SK-N-SH treated with all-trans-retinoic acid at 6 μM for 48 hours (cell line): ENCODE measurements at regions not wholly inside any gene's neighbourhood (a gene's known extent, or its start where the extent isn't known, plus 50 kb on each side); places are given as distances from the start of the nearest gene placed in this dataset.

ENCODE experiments used
- ARNTL ChIP-seq: fragments of 450-650 bp; formaldehyde crosslinking; IDR thresholded peaks from 2 replicates; pipeline ENCODE4 v1.5.0; 2020; ENCODE audit warnings: low read depth, mild to moderate bottlenecking, moderate library complexity, borderline replicate concordance
- CSDC2 ChIP-seq: fragments of 250-450 bp; sonication (Bioruptor Pico); IDR thresholded peaks from 2 replicates; pipeline ENCODE4 v1.5.0; 2020; ENCODE audit warnings: mild to moderate bottlenecking, moderate library complexity
- PPARA ChIP-seq: fragments of 250-450 bp; sonication (Bioruptor Pico); IDR thresholded peaks from 2 replicates; pipeline ENCODE4 v1.5.0; 2020; ENCODE audit warnings: mild to moderate bottlenecking, borderline replicate concordance
- SNAI2 ChIP-seq: fragments of 250-450 bp; sonication (Bioruptor Pico); IDR thresholded peaks from 2 replicates; pipeline ENCODE4 v1.5.0; 2020; ENCODE audit warnings: mild to moderate bottlenecking, moderate library complexity
- TOX ChIP-seq: fragments of 250-450 bp; sonication (Bioruptor Pico); IDR thresholded peaks from 2 replicates; pipeline ENCODE4 v1.8.0; 2021; ENCODE audit warnings: mild to moderate bottlenecking, moderate library complexity, borderline replicate concordance
- ZC3H10 ChIP-seq: fragments of 250-450 bp; sonication (Bioruptor Pico); IDR thresholded peaks from 2 replicates; pipeline ENCODE4 v1.5.1; 2021; ENCODE audit warnings: mild to moderate bottlenecking, moderate library complexity
- ZNF8 ChIP-seq: fragments of 450-650 bp; formaldehyde crosslinking; IDR thresholded peaks from 2 replicates; pipeline ENCODE4 v1.5.0; 2020; ENCODE audit warnings: mild to moderate bottlenecking, moderate library complexity
- TF ChIP-seq, protein P1 (sequence below): fragments of 250-450 bp; sonication (Bioruptor Pico); IDR thresholded peaks from 2 replicates; pipeline ENCODE4 v1.5.0; 2020; ENCODE audit warnings: mild to moderate bottlenecking, moderate library complexity

- TF ChIP-seq PPARA (no peak), ZC3H10 (no peak), ARNTL (CRISPR knock-in tag) (no peak), SNAI2 (CRISPR knock-in tag) (no peak), CSDC2 (CRISPR knock-in tag) (no peak), ZNF8 (CRISPR knock-in tag) (no peak), TOX (CRISPR knock-in tag) (no peak)
- TF ChIP-seq, protein P1, sequence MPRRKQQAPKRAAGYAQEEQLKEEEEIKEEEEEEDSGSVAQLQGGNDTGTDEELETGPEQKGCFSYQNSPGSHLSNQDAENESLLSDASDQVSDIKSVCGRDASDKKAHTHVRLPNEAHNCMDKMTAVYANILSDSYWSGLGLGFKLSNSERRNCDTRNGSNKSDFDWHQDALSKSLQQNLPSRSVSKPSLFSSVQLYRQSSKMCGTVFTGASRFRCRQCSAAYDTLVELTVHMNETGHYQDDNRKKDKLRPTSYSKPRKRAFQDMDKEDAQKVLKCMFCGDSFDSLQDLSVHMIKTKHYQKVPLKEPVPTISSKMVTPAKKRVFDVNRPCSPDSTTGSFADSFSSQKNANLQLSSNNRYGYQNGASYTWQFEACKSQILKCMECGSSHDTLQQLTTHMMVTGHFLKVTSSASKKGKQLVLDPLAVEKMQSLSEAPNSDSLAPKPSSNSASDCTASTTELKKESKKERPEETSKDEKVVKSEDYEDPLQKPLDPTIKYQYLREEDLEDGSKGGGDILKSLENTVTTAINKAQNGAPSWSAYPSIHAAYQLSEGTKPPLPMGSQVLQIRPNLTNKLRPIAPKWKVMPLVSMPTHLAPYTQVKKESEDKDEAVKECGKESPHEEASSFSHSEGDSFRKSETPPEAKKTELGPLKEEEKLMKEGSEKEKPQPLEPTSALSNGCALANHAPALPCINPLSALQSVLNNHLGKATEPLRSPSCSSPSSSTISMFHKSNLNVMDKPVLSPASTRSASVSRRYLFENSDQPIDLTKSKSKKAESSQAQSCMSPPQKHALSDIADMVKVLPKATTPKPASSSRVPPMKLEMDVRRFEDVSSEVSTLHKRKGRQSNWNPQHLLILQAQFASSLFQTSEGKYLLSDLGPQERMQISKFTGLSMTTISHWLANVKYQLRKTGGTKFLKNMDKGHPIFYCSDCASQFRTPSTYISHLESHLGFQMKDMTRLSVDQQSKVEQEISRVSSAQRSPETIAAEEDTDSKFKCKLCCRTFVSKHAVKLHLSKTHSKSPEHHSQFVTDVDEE (CRISPR knock-in tag): no peak
Measured at GRCh38 chr2:103004426-103004942, 242.7 kb downstream of the TMEM182 start.
